Hepatocyte (in vitro differentiated cells): ENCODE measurements at regions not wholly inside any gene's neighbourhood (a gene's known extent, or its start where the extent isn't known, plus 50 kb on each side); places are given as distances from the start of the nearest gene placed in this dataset.
"Not testable (repeated sequence)": the region's sequence is repeated elsewhere in the genome, so short reads cannot be mapped to it uniquely, and the experiment has no call there.

ENCODE experiments used
- DNase-seq: peaks from one replicate; pipeline ENCODE4 v3.0.0-alpha.2; 2016; ENCODE audit warnings: low spot score
- H2AFZ ChIP-seq: fragments of 200-600 bp; sonication (generic); 2 replicates; pipeline ENCODE4 v1.6.0; 2016; ENCODE audit warnings: antibody characterized with exemption, mild to moderate bottlenecking
- H3K27ac ChIP-seq: fragments of 200-600 bp; sonication (generic); 2 replicates; pipeline ENCODE4 v1.5.1; 2016; ENCODE audit warnings: mild to moderate bottlenecking
- H3K27me3 ChIP-seq: fragments of 200-600 bp; sonication (generic); 2 replicates; pipeline ENCODE4 v1.6.1; 2016
- H3K36me3 ChIP-seq: fragments of 200-600 bp; sonication (generic); replicated peaks from 2 replicates; pipeline ENCODE4 v1.5.1; 2016; ENCODE audit warnings: low read depth; ENCODE audit not compliant: insufficient read depth
- H3K4me1 ChIP-seq: fragments of 200-600 bp; sonication (generic); 2 replicates; pipeline ENCODE4 v1.5.1; 2016; ENCODE audit warnings: mild to moderate bottlenecking, moderate library complexity; ENCODE audit not compliant: insufficient read depth
- H3K4me2 ChIP-seq: fragments of 200-600 bp; sonication (generic); 2 replicates; pipeline ENCODE4 v1.6.0; 2016
- H3K4me3 ChIP-seq: fragments of 200-600 bp; sonication (generic); 2 replicates; pipeline ENCODE4 v1.5.1; 2016; ENCODE audit warnings: mild to moderate bottlenecking
- H3K79me2 ChIP-seq: fragments of 200-600 bp; sonication (generic); 2 replicates; pipeline ENCODE4 v1.6.0; 2017; ENCODE audit warnings: mild to moderate bottlenecking
- H3K9me2 ChIP-seq: fragments of 200-600 bp; sonication (generic); replicated peaks from 2 replicates; pipeline ENCODE4 v1.6.0; 2017; ENCODE audit warnings: mild to moderate bottlenecking; ENCODE audit not compliant: insufficient read depth
- H3K9me3 ChIP-seq: fragments of 200-600 bp; sonication (generic); 2 replicates; pipeline ENCODE4 v1.5.1; 2016; ENCODE audit warnings: low read depth, mild to moderate bottlenecking
- H4K20me1 ChIP-seq: fragments of 200-600 bp; sonication (generic); 2 replicates; pipeline ENCODE4 v1.6.0; 2016; ENCODE audit warnings: mild to moderate bottlenecking; ENCODE audit not compliant: insufficient read depth, poor library complexity, severe bottlenecking
- EZH2 ChIP-seq: fragments of 200-600 bp; sonication (generic); IDR thresholded peaks from 2 replicates; pipeline ENCODE4 v1.6.1; 2016; ENCODE audit warnings: antibody characterized with exemption, mild to moderate bottlenecking, borderline replicate concordance
- EZH2phosphoT487 ChIP-seq: fragments of 200-600 bp; sonication (generic); IDR thresholded peaks from one replicate; pipeline ENCODE4 v1.6.1; 2018; ENCODE audit warnings: antibody characterized with exemption, mild to moderate bottlenecking, low read depth, moderate library complexity; ENCODE audit not compliant: unreplicated experiment, severe bottlenecking
- WGBS: methylation state at CpG from one replicate; pipeline ENCODE4 v1.1.6; 2016; ENCODE audit warnings: low lambda C conversion rate; ENCODE audit errors: missing lambda C conversion rate; 5-methylcytosine and 5-hydroxymethylcytosine counted together
- TF ChIP-seq, protein P1 (sequence below): fragments of 200-600 bp; sonication (generic); IDR thresholded peaks from 2 replicates; pipeline ENCODE4 v1.5.1; 2016; ENCODE audit warnings: antibody characterized with exemption, mild to moderate bottlenecking; ENCODE audit not compliant: poor library complexity

DNA sequence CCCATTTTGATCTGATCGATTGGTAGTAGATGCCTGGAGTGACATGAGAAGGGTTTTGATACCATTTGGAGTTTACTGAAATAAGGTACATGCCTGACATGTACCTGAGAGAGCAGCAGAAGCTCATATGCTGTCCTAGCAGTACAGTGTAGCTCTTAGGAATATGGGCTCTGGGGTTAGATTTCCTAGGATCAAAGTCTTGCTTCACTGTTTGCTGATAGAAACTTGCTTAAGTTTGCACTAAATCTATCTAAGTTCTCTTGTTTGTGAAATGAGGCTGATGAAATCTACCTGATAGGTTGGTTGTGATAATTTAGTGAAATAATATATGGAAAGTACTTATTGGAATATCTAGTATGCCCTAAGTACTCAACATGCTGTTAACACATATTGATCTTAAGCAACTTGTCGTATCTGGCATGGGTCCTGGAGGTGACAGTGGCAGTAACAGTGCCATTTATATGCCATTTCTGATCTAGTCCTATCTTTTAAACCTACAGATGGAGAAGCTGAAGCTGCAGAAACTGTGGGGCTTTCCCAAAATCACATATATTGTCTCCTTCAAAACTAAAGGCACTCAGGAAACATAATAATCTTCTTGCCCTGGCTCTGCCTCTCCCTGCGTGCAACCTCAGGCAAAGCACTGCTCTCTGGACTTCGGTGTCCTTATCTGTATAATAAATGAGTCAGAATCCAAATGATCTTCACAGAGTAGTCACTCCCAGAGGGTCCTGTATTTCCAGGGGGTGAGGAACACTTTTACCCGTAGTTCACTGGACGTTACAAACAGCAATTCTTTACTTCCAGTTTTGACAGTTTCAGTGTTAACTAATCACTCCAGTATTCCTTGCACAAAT, 223.6 kb upstream of the SETMAR start:
- peak overlapping the region; percentile 67 for H3K4me2 ChIP-seq
- peak; percentile 59 for DNase-seq
- H3K4me1 ChIP-seq = peaks cover 26% of the 10 kb centered on the region
- no peak for TF ChIP-seq EZH2phosphoT487
- TF ChIP-seq EZH2 = no peak
- TF ChIP-seq, protein P1, sequence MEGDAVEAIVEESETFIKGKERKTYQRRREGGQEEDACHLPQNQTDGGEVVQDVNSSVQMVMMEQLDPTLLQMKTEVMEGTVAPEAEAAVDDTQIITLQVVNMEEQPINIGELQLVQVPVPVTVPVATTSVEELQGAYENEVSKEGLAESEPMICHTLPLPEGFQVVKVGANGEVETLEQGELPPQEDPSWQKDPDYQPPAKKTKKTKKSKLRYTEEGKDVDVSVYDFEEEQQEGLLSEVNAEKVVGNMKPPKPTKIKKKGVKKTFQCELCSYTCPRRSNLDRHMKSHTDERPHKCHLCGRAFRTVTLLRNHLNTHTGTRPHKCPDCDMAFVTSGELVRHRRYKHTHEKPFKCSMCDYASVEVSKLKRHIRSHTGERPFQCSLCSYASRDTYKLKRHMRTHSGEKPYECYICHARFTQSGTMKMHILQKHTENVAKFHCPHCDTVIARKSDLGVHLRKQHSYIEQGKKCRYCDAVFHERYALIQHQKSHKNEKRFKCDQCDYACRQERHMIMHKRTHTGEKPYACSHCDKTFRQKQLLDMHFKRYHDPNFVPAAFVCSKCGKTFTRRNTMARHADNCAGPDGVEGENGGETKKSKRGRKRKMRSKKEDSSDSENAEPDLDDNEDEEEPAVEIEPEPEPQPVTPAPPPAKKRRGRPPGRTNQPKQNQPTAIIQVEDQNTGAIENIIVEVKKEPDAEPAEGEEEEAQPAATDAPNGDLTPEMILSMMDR = no peak
- H3K27me3 ChIP-seq = no peaks in the 10 kb centered on the region
- no peaks in the 10 kb centered on the region for H4K20me1 ChIP-seq
- H3K27ac ChIP-seq = peak overlapping the region; percentile 84
- no peaks in the 10 kb centered on the region for H3K79me2 ChIP-seq
- WGBS = 30% methylated on average over 6 of the region's 6 CpGs
- H2AFZ ChIP-seq = no peak overlapping the region
- no peaks in the 10 kb centered on the region for H3K9me2 ChIP-seq
- no peaks in the 10 kb centered on the region for H3K36me3 ChIP-seq
- peaks cover 9% of the 10 kb centered on the region for H3K9me3 ChIP-seq
- no peak overlapping the region for H3K4me3 ChIP-seq

DNA sequence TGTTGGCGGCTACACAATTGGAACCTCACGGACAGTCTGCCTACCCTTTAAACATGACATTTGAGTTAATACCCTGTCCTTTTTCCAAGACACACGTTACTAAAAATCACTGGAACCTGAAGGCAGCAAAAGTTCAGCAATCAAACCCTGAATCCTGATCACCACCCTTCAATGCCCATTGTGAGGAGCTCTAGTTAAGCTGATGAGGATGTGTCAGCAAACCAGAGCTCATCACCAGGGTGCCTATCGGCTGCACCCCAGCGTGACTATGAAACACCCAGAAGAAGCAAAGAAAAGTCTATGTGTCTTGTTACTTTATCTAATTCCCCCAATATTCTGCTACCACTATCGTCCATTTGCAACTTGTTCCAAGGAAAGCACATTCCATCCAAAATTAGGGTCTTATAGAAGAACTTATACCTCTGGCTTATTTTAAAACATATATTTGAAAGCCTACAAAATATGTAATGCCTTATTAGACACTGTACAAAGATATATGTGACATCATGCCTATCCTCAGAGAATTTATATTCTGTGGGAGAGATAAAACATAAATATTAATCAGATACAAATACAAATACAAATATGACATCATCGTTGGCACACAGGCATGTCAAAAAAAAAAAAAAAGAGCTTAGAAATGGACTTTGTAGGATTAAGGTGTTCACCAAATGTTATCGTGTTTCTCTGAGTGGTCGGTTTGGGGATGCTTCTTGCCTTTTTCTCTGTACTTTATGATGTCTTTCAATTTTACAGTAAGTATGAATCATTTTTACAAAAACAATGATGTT, 219.7 kb upstream of the SETMAR start:
- TF ChIP-seq EZH2 (no peak), EZH2phosphoT487 (no peak)
- TF ChIP-seq, protein P1 = no peak
- 78% methylated on average over 9 of the region's 9 CpGs for WGBS
- Histone ChIP-seq H2AFZ (no peak overlapping the region), H3K4me2 (no peak overlapping the region), H3K4me1 (peaks cover 19% of the 10 kb centered on the region), H3K36me3 (no peaks in the 10 kb centered on the region), H3K4me3 (no peak overlapping the region), H3K79me2 (no peaks in the 10 kb centered on the region), H4K20me1 (no peaks in the 10 kb centered on the region), H3K9me2 (no peaks in the 10 kb centered on the region), H3K27ac (no peak overlapping the region), H3K9me3 (no peaks in the 10 kb centered on the region), H3K27me3 (no peaks in the 10 kb centered on the region)
- no peak for DNase-seq

DNA sequence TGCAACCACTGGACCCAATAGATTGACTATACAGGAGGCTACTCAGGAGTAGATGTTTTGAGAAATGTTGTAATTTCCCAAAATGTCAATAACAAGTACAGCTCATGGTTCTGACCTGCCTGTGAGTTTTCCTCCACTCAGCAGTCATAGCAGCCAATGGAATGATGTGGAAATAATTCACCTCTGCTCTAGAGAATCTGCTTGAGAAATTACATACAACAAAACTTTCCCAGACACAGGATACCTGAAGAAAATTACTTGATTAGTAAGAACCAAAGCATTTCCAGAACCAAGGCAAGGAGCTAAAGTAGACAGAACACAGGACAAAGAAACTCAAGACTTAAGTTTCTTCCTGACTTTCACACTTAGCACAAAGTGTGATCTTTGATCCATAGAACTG, 218.9 kb upstream of the SETMAR start:
- H3K36me3 ChIP-seq = no peaks in the 10 kb centered on the region
- no peak overlapping the region for H3K4me2 ChIP-seq
- no peak overlapping the region for H2AFZ ChIP-seq
- H4K20me1 ChIP-seq = no peaks in the 10 kb centered on the region
- no peaks in the 10 kb centered on the region for H3K27me3 ChIP-seq
- TF ChIP-seq EZH2phosphoT487 (no peak), EZH2 (no peak)
- TF ChIP-seq, protein P1 = no peak
- H3K27ac ChIP-seq = no peak overlapping the region
- no peaks in the 10 kb centered on the region for H3K9me2 ChIP-seq
- H3K4me1 ChIP-seq = peaks cover 13% of the 10 kb centered on the region
- H3K9me3 ChIP-seq = no peaks in the 10 kb centered on the region
- H3K79me2 ChIP-seq = no peaks in the 10 kb centered on the region
- DNase-seq = no peak
- H3K4me3 ChIP-seq = no peak overlapping the region

DNA sequence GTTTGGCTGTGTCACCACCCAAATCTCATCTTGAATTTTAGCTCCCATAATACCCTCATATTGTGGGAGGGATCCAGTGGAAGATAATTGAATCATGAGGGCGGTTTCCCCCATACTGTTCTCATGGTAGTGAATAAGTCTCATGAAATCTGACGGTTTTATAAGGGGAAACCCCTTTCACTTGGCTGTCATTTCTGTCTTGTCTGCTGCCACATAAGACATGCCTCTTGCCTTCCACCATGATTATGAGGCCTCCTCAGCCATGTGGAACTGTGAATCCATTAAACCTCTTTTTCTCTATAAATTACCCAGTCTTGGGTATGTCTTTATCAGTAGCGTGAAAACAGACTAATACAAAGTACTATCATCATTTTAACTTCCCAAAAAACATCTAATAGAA, 216.5 kb upstream of the SETMAR start:
- WGBS = 93% methylated on average over 3 of the region's 3 CpGs
- H3K27ac ChIP-seq, H4K20me1 ChIP-seq, H3K9me2 ChIP-seq, H2AFZ ChIP-seq, H3K9me3 ChIP-seq, H3K4me1 ChIP-seq, H3K4me2 ChIP-seq, H3K79me2 ChIP-seq, H3K27me3 ChIP-seq, H3K36me3 ChIP-seq, H3K4me3 ChIP-seq, DNase-seq: not testable (repeated sequence)
